ENCODE measurements at regions not wholly inside any gene's neighbourhood (a gene's known extent, or its start where the extent isn't known, plus 50 kb on each side); places are given as distances from the start of the nearest gene placed in this dataset.

GRCh38 chr2:239772721-239773120 lies 252.4 kb downstream of the NDUFA10 start:
- TF ChIP-seq TAF1 (conservative IDR thresholded peaks at IDR 0.05) (no peak), GABPA (IDR thresholded peaks at IDR 0.05 in 1 of 2, conservative IDR thresholded peaks at IDR 0.05 in 1 of 2) (no peak), HNF4G (IDR thresholded peaks at IDR 0.05) (no peak), YY1 (IDR thresholded peaks at IDR 0.05) (no peak), SP1 (IDR thresholded peaks at IDR 0.05) (no peak), RAD21 (IDR thresholded peaks at IDR 0.05) (no peak)
- TF ChIP-seq, protein P1, sequence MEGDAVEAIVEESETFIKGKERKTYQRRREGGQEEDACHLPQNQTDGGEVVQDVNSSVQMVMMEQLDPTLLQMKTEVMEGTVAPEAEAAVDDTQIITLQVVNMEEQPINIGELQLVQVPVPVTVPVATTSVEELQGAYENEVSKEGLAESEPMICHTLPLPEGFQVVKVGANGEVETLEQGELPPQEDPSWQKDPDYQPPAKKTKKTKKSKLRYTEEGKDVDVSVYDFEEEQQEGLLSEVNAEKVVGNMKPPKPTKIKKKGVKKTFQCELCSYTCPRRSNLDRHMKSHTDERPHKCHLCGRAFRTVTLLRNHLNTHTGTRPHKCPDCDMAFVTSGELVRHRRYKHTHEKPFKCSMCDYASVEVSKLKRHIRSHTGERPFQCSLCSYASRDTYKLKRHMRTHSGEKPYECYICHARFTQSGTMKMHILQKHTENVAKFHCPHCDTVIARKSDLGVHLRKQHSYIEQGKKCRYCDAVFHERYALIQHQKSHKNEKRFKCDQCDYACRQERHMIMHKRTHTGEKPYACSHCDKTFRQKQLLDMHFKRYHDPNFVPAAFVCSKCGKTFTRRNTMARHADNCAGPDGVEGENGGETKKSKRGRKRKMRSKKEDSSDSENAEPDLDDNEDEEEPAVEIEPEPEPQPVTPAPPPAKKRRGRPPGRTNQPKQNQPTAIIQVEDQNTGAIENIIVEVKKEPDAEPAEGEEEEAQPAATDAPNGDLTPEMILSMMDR (IDR thresholded peaks at IDR 0.05; ENCODE audit: low read depth, low read length, missing input control): no peak
- TF ChIP-seq, protein P2, sequence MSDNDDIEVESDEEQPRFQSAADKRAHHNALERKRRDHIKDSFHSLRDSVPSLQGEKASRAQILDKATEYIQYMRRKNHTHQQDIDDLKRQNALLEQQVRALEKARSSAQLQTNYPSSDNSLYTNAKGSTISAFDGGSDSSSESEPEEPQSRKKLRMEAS (IDR thresholded peaks at IDR 0.05): no peak
- TF ChIP-seq, protein P3, sequence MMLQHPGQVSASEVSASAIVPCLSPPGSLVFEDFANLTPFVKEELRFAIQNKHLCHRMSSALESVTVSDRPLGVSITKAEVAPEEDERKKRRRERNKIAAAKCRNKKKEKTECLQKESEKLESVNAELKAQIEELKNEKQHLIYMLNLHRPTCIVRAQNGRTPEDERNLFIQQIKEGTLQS (IDR thresholded peaks at IDR 0.05): no peak
- TF ChIP-seq, protein P4, sequence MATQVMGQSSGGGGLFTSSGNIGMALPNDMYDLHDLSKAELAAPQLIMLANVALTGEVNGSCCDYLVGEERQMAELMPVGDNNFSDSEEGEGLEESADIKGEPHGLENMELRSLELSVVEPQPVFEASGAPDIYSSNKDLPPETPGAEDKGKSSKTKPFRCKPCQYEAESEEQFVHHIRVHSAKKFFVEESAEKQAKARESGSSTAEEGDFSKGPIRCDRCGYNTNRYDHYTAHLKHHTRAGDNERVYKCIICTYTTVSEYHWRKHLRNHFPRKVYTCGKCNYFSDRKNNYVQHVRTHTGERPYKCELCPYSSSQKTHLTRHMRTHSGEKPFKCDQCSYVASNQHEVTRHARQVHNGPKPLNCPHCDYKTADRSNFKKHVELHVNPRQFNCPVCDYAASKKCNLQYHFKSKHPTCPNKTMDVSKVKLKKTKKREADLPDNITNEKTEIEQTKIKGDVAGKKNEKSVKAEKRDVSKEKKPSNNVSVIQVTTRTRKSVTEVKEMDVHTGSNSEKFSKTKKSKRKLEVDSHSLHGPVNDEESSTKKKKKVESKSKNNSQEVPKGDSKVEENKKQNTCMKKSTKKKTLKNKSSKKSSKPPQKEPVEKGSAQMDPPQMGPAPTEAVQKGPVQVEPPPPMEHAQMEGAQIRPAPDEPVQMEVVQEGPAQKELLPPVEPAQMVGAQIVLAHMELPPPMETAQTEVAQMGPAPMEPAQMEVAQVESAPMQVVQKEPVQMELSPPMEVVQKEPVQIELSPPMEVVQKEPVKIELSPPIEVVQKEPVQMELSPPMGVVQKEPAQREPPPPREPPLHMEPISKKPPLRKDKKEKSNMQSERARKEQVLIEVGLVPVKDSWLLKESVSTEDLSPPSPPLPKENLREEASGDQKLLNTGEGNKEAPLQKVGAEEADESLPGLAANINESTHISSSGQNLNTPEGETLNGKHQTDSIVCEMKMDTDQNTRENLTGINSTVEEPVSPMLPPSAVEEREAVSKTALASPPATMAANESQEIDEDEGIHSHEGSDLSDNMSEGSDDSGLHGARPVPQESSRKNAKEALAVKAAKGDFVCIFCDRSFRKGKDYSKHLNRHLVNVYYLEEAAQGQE (IDR thresholded peaks at IDR 0.05): no peak

Data from liver (tissue), 3 donors.